CD4-positive, alpha-beta T cell treated with Interleukin-10 for 1 hour (primary cell): ENCODE measurements at regions not wholly inside any gene's neighbourhood (a gene's known extent, or its start where the extent isn't known, plus 50 kb on each side); places are given as distances from the start of the nearest gene placed in this dataset.

Source experiments
- DNase-seq: peaks from one replicate; pipeline ENCODE4 v3.0.0-alpha.2; 2020

- no peak for DNase-seq
Measured at GRCh38 chr1:218584418-218585155, 239.5 kb downstream of the TGFB2 start.

- DNase-seq = no peak
Measured at GRCh38 chr1:218585511-218586184, 240.5 kb downstream of the TGFB2 start.

GRCh38 chr1:218587900-218588299 is 242.8 kb downstream of the TGFB2 start:
- no peak for DNase-seq

GRCh38 chr1:218588540-218589172 is 243.5 kb downstream of the TGFB2 start:
- no peak for DNase-seq

- DNase-seq = no peak
Measured at GRCh38 chr1:218589487-218589886, 244.4 kb downstream of the TGFB2 start.

- DNase-seq = no peak
Measured at GRCh38 chr1:218591966-218592365, 246.8 kb downstream of the TGFB2 start.

GRCh38 chr1:218592688-218593087 is 247.6 kb downstream of the TGFB2 start:
- DNase-seq = no peak

- DNase-seq = no peak
Measured at GRCh38 chr1:218600968-218601367, 255.8 kb downstream of the TGFB2 start.

GRCh38 chr1:218604217-218604616 is 259.1 kb downstream of the TGFB2 start:
- no peak for DNase-seq

GRCh38 chr1:218611916-218612585 is 266.9 kb downstream of the TGFB2 start:
- no peak for DNase-seq

- DNase-seq = no peak
Measured at GRCh38 chr1:218613105-218613504, 268.0 kb downstream of the TGFB2 start.

GRCh38 chr1:218614031-218614430 is 268.9 kb downstream of the TGFB2 start:
- no peak for DNase-seq

GRCh38 chr1:218616681-218617080 is 271.5 kb downstream of the TGFB2 start:
- no peak for DNase-seq

GRCh38 chr1:218617986-218618385 is 272.9 kb downstream of the TGFB2 start:
- DNase-seq = no peak

GRCh38 chr1:218620956-218621355 is 275.8 kb downstream of the TGFB2 start:
- DNase-seq = no peak

GRCh38 chr1:218624052-218624451 is 278.9 kb downstream of the TGFB2 start:
- no peak for DNase-seq

- no peak for DNase-seq
Measured at GRCh38 chr1:218625393-218625792, 280.3 kb downstream of the TGFB2 start.

- no peak for DNase-seq
Measured at GRCh38 chr1:218633238-218633988, 288.3 kb downstream of the TGFB2 start.

- no peak for DNase-seq
Measured at GRCh38 chr1:218634212-218634611, 289.1 kb downstream of the TGFB2 start.

- no peak for DNase-seq
Measured at GRCh38 chr1:218636548-218636947, 291.4 kb downstream of the TGFB2 start.

GRCh38 chr1:218640173-218640572 is 295.0 kb downstream of the TGFB2 start:
- DNase-seq = no peak

GRCh38 chr1:218642033-218642948 is 297.2 kb downstream of the TGFB2 start:
- no peak for DNase-seq
